Keratinocyte (primary cell): ENCODE measurements at regions not wholly inside any gene's neighbourhood (a gene's known extent, or its start where the extent isn't known, plus 50 kb on each side); places are given as distances from the start of the nearest gene placed in this dataset.

Source experiments
- DNase-seq: peaks from one replicate; pipeline ENCODE4 v3.0.0-alpha.2; 2011; ENCODE audit warnings: low read depth, missing footprints, low spot score
- FAIRE-seq: peaks from 2 replicates; lab custom pipeline; 2011; peaks lifted over from hg19 to GRCh38; lab: Jason Lieb, UNC
- H2AFZ ChIP-seq: 2 replicates; pipeline ENCODE4 v1.6.0; 2012; ENCODE audit warnings: low read length, control low read depth, inconsistent platforms; ENCODE audit not compliant: control insufficient read depth
- H3K27ac ChIP-seq: 2 replicates; pipeline ENCODE4 v1.5.1; 2011; ENCODE audit warnings: low read length; ENCODE audit not compliant: control insufficient read depth, insufficient read depth
- H3K27me3 ChIP-seq: 3 replicates; pipeline ENCODE4 v1.6.0; 2011; ENCODE audit warnings: low read length; ENCODE audit not compliant: control insufficient read depth, insufficient read depth; ENCODE audit errors: extremely low read depth
- H3K36me3 ChIP-seq, 2 experiments: 2 replicates in 1 of 2; 3 replicates in 1 of 2; pipeline ENCODE4 v1.5.1; 2011; ENCODE audit warnings: low read length in 2 of 2, mild to moderate bottlenecking in 1 of 2; ENCODE audit not compliant: control insufficient read depth in 2 of 2, insufficient read depth in 2 of 2; ENCODE audit errors: extremely low read depth in 1 of 2
- H3K4me1 ChIP-seq: 3 replicates; pipeline ENCODE4 v1.5.1; 2011; ENCODE audit warnings: low read length; ENCODE audit not compliant: control insufficient read depth, insufficient read depth; ENCODE audit errors: extremely low read depth
- H3K4me2 ChIP-seq: 3 replicates; pipeline ENCODE4 v1.6.0; 2011; ENCODE audit warnings: low read depth, low read length; ENCODE audit not compliant: control insufficient read depth, insufficient read depth; ENCODE audit errors: extremely low read depth
- H3K4me3 ChIP-seq, 3 experiments: fragments of 200-600 bp in 1 of 3; sonication (generic) in 1 of 3; 2 replicates in 2 of 3; 3 replicates in 1 of 3; pipeline ENCODE4 v1.5.1; 2011 to 2016; ENCODE audit warnings: low read length in 3 of 3, mild to moderate bottlenecking in 3 of 3, control low read depth in 2 of 3, inconsistent platforms in 1 of 3, low read depth in 1 of 3, mixed read lengths in 1 of 3, mixed run types in 1 of 3, moderate library complexity in 1 of 3; ENCODE audit not compliant: control insufficient read depth in 2 of 3, insufficient read depth in 2 of 3; ENCODE audit errors: extremely low read depth in 1 of 3
- H3K79me2 ChIP-seq: 2 replicates; pipeline ENCODE4 v1.6.0; 2012; ENCODE audit warnings: low read length; ENCODE audit not compliant: control insufficient read depth, insufficient read depth
- H3K9ac ChIP-seq: 3 replicates; pipeline ENCODE4 v1.6.0; 2011; ENCODE audit warnings: low read length; ENCODE audit not compliant: control insufficient read depth, insufficient read depth; ENCODE audit errors: extremely low read depth
- H3K9me1 ChIP-seq: 3 replicates; pipeline ENCODE4 v1.6.0; 2011; ENCODE audit warnings: low read length; ENCODE audit not compliant: control insufficient read depth, insufficient read depth; ENCODE audit errors: extremely low read depth
- H3K9me3 ChIP-seq: 2 replicates; pipeline ENCODE4 v1.5.1; 2012; ENCODE audit warnings: low read depth, low read length; ENCODE audit not compliant: control insufficient read depth
- H4K20me1 ChIP-seq: 3 replicates; pipeline ENCODE4 v1.6.0; 2011; ENCODE audit warnings: low read length; ENCODE audit not compliant: control insufficient read depth, insufficient read depth; ENCODE audit errors: extremely low read depth
- EZH2 ChIP-seq: IDR thresholded peaks from one replicate; pipeline ENCODE4 v1.6.1; 2012; ENCODE audit warnings: inconsistent platforms, mild to moderate bottlenecking, low read length, moderate library complexity
- dilution Hi-C: fragments of 300-500 bp; cut with MboI; formaldehyde crosslinking; loops from one replicate; pipeline ENCODE4 v1.7.0; 2020; ENCODE audit warnings: low sequenced_read_pairs; ENCODE audit not compliant: extremely low pct_ligation_motif_present
- TF ChIP-seq, protein P1 (sequence below), 3 experiments: IDR thresholded peaks in 1 of 3; conservative IDR thresholded peaks in 1 of 3; optimal IDR thresholded peaks in 1 of 3; 2 replicates in 2 of 3; 3 replicates in 1 of 3; pipeline versions ENCODE3 to v1.5.1; 2011; ENCODE audit warnings: low read length in 3 of 3, mild to moderate bottlenecking in 3 of 3, moderate library complexity in 2 of 3, control low read depth in 1 of 3, inconsistent platforms in 1 of 3; ENCODE audit not compliant: insufficient read depth in 2 of 3; ENCODE audit errors: extremely low read depth in 1 of 3

DNA sequence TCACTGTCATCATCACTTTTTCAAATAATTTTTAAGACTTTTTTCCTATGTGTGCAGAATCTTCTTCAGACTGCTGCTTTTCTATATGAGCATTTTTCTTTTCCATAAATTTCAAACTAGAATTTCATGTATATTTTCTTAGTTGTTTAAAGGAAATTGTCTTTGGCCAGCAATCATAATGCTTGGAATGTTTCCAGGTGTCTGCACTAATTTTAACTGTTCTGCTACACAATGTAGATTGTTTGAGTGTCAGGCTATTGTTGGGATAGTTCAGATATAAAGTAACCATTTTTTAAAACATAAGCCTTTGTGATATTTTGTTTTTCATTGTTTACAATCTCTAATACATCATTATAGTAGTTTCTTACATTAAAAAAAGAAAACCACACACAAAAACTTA, 1418.5 kb downstream of the EFNB2 start:
- dilution Hi-C loops, result no loop called here

DNA sequence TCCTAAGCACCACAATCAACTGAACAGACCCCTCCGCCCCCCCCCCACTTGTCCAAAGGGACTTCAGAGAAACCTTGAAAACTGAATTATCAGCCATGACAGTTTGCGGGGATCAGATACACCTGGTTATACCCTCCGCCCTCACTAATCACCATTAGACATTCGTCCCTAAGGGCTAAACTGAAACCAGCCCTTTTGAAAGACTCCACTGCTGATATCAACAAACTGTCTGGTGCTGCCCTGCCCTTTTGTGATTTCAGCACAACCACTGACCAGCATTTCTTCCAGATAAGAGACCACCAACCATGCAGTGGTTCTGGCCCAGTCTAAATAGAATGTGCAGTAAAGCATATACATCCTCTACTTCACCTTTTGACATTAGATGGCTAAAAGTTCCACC, 1422.9 kb downstream of the EFNB2 start:
- Histone ChIP-seq H3K9me1 (no peaks in the 10 kb centered on the region), H3K9ac (no peak overlapping the region), H3K27ac (no peak overlapping the region), H3K79me2 (no peaks in the 10 kb centered on the region), H3K4me2 (no peak overlapping the region), H3K9me3 (no peaks in the 10 kb centered on the region), H3K4me1 (no peaks in the 10 kb centered on the region), H3K4me3 (no peak overlapping the region), H4K20me1 (no peaks in the 10 kb centered on the region), H3K36me3 (no peaks in the 10 kb centered on the region), H2AFZ (no peak overlapping the region), H3K27me3 (no peaks in the 10 kb centered on the region)
- DNase-seq (no peak), FAIRE-seq (no peak)
- dilution Hi-C loops, result no loop called here
- TF ChIP-seq, protein P1, sequence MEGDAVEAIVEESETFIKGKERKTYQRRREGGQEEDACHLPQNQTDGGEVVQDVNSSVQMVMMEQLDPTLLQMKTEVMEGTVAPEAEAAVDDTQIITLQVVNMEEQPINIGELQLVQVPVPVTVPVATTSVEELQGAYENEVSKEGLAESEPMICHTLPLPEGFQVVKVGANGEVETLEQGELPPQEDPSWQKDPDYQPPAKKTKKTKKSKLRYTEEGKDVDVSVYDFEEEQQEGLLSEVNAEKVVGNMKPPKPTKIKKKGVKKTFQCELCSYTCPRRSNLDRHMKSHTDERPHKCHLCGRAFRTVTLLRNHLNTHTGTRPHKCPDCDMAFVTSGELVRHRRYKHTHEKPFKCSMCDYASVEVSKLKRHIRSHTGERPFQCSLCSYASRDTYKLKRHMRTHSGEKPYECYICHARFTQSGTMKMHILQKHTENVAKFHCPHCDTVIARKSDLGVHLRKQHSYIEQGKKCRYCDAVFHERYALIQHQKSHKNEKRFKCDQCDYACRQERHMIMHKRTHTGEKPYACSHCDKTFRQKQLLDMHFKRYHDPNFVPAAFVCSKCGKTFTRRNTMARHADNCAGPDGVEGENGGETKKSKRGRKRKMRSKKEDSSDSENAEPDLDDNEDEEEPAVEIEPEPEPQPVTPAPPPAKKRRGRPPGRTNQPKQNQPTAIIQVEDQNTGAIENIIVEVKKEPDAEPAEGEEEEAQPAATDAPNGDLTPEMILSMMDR (optimal IDR thresholded peaks at IDR 0.05 in 1 of 3, IDR thresholded peaks at IDR 0.05 in 1 of 3, conservative IDR thresholded peaks at IDR 0.05 in 1 of 3; ENCODE audit: extremely low read depth in 1 of 3, insufficient read depth in 2 of 3, low read length in 3 of 3), result no peak
- no peak for TF ChIP-seq EZH2

More for the DNA sequence above, 1418.5 kb downstream of the EFNB2 start:
- DNase-seq (no peak), FAIRE-seq (no peak)
- H3K9ac ChIP-seq, result no peak overlapping the region
- no peak overlapping the region for H2AFZ ChIP-seq
- TF ChIP-seq, protein P1 (optimal IDR thresholded peaks at IDR 0.05 in 1 of 3, IDR thresholded peaks at IDR 0.05 in 1 of 3, conservative IDR thresholded peaks at IDR 0.05 in 1 of 3; ENCODE audit: extremely low read depth in 1 of 3, insufficient read depth in 2 of 3, low read length in 3 of 3), result no peak
- no peak for TF ChIP-seq EZH2
- H3K9me3 ChIP-seq, result no peaks in the 10 kb centered on the region
- no peaks in the 10 kb centered on the region for H3K4me1 ChIP-seq
- no peaks in the 10 kb centered on the region for H3K27me3 ChIP-seq
- H3K79me2 ChIP-seq, result no peaks in the 10 kb centered on the region
- no peaks in the 10 kb centered on the region for H4K20me1 ChIP-seq
- no peak overlapping the region for H3K4me3 ChIP-seq
- no peak overlapping the region for H3K4me2 ChIP-seq
- no peaks in the 10 kb centered on the region for H3K36me3 ChIP-seq
- no peak overlapping the region for H3K27ac ChIP-seq
- H3K9me1 ChIP-seq, result no peaks in the 10 kb centered on the region
